NB4 (cell line): ENCODE measurements at regions not wholly inside any gene's neighbourhood (a gene's known extent, or its start where the extent isn't known, plus 50 kb on each side); places are given as distances from the start of the nearest gene placed in this dataset.
A peak's percentile ranks its signal among the peaks of the same experiment; 100 is the strongest.

Experiments
- MYC ChIP-seq: IDR thresholded peaks from 2 replicates; pipeline ENCODE4 v1.6.1; 2011; ENCODE audit warnings: low read depth, low read length
- POLR2A ChIP-seq: IDR thresholded peaks from 2 replicates; pipeline ENCODE4 v1.6.1; 2011; ENCODE audit warnings: mild to moderate bottlenecking; ENCODE audit not compliant: insufficient read length; ENCODE audit errors: extremely low read depth
- TF ChIP-seq, protein P1 (sequence below): IDR thresholded peaks from one replicate; pipeline ENCODE4 v1.5.1; 2012; ENCODE audit warnings: low read depth, low read length
- TF ChIP-seq, protein P2 (sequence below): IDR thresholded peaks from 2 replicates; pipeline ENCODE4 v1.6.1; 2011; ENCODE audit warnings: low read depth, low read length

DNA sequence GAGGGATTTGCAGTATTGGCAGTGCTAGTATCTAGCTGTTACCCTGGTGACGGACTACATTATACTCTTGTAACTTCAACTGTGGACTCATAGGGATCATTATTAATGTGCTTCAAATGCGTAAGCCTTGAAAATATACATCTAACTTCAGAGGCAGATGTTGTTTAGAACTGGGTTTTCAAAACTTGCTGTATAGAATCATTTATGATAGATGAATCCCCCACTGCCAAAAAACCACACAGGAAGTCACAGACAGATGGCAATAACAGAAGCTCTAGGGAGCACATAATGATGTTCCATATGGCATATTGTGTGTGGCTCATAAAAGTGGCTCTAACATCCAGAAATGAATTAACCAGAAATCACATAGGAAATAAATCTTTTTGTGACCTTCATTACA is 62.3 kb upstream of the RELL1 start:
- TF ChIP-seq POLR2A (no peak), MYC (0 out of 2 replicates have a peak, but pooled peaks have one; percentile 60)
- TF ChIP-seq, protein P1, sequence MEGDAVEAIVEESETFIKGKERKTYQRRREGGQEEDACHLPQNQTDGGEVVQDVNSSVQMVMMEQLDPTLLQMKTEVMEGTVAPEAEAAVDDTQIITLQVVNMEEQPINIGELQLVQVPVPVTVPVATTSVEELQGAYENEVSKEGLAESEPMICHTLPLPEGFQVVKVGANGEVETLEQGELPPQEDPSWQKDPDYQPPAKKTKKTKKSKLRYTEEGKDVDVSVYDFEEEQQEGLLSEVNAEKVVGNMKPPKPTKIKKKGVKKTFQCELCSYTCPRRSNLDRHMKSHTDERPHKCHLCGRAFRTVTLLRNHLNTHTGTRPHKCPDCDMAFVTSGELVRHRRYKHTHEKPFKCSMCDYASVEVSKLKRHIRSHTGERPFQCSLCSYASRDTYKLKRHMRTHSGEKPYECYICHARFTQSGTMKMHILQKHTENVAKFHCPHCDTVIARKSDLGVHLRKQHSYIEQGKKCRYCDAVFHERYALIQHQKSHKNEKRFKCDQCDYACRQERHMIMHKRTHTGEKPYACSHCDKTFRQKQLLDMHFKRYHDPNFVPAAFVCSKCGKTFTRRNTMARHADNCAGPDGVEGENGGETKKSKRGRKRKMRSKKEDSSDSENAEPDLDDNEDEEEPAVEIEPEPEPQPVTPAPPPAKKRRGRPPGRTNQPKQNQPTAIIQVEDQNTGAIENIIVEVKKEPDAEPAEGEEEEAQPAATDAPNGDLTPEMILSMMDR: no peak
- TF ChIP-seq, protein P2, sequence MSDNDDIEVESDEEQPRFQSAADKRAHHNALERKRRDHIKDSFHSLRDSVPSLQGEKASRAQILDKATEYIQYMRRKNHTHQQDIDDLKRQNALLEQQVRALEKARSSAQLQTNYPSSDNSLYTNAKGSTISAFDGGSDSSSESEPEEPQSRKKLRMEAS: no peak
